MM.1S (cell line): ENCODE measurements at regions not wholly inside any gene's neighbourhood (a gene's known extent, or its start where the extent isn't known, plus 50 kb on each side); places are given as distances from the start of the nearest gene placed in this dataset.

Experiments
- EZH2phosphoT487 ChIP-seq: fragments of 300-600 bp; sonication (generic); IDR thresholded peaks from 2 replicates; pipeline ENCODE4 v1.6.1; 2018; ENCODE audit warnings: antibody characterized with exemption, low read length
- TF ChIP-seq, protein P1 (sequence below): fragments of 300-600 bp; sonication (generic); IDR thresholded peaks from 2 replicates; pipeline ENCODE4 v1.5.1; 2016; ENCODE audit warnings: antibody characterized with exemption, low read length, mixed read lengths

DNA sequence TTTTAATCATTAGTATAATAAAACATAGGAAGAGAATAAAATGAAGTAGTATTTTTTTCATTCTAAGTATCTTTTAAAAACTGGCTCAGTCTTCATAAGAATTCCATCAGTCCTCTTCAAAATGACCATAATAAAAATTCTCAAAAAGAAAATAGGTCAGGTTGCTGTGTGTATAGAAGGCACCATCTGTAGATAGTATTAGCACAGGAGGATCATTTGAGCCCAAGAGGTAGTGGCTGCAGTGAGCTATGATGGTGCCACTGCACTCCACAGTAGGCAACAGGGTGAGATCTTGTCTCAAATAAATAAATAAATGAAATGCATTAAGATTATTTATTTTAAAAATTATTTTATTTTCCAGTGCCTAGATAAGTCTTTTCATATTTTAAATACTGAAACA, 475.8 kb downstream of the ZNF804A start:
- TF ChIP-seq, protein P1, sequence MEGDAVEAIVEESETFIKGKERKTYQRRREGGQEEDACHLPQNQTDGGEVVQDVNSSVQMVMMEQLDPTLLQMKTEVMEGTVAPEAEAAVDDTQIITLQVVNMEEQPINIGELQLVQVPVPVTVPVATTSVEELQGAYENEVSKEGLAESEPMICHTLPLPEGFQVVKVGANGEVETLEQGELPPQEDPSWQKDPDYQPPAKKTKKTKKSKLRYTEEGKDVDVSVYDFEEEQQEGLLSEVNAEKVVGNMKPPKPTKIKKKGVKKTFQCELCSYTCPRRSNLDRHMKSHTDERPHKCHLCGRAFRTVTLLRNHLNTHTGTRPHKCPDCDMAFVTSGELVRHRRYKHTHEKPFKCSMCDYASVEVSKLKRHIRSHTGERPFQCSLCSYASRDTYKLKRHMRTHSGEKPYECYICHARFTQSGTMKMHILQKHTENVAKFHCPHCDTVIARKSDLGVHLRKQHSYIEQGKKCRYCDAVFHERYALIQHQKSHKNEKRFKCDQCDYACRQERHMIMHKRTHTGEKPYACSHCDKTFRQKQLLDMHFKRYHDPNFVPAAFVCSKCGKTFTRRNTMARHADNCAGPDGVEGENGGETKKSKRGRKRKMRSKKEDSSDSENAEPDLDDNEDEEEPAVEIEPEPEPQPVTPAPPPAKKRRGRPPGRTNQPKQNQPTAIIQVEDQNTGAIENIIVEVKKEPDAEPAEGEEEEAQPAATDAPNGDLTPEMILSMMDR = no peak
- TF ChIP-seq EZH2phosphoT487 = no peak
